Left forelimb (tissue), 1 donor: ENCODE measurements at regions not wholly inside any gene's neighbourhood (a gene's known extent, or its start where the extent isn't known, plus 50 kb on each side); places are given as distances from the start of the nearest gene placed in this dataset.
"Not testable (repeated sequence)": the region's sequence is repeated elsewhere in the genome, so short reads cannot be mapped to it uniquely, and the experiment has no call there.

Experiments used
- DNase-seq: peaks from one replicate; pipeline ENCODE4 v3.0.0-alpha.2; 2018; ENCODE audit warnings: low spot score

DNA sequence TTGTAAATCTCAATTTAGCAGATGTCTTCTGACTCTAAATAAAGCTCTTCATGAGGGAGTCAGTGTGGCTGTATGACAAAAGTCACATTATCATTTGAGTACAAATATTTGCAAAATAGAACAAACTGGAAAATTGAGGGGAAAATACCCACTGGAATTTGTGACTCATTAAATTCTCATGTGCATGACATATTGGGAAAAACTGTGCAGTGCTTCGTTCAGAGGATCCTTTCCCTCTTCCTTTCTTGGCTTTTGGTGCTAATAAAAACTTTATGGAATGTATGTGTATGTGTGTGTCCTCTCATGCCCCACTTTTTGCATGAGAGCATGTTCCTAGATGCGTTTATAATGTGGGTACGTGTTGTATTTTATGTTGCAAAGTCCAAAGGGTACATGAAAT lies 267.8 kb downstream of the KTN1 start:
- no peak for DNase-seq

- DNase-seq = no peak
These were observed 269.0 kb downstream of the KTN1 start for GRCh38 chr14:55848964-55849363.

DNA sequence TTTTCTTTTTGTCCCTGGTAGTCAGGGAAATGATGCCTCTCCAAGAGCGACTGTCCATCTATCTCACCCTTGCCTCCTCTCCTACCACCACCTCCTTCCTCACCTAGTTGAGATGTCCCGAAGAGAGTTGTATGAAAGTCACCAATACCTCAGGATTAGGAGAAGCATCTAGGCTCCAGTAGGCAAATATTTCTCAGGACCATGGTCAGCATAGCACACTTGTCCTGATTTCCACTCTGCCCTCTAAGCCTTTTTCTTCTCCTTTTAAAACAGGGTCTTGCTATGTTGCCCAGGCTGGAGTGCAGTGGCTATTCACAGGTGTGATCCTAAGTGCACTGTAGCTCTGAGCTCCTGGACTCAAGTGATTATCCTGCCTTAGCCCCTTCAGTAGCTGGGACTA lies 268.4 kb upstream of the PELI2 start:
- DNase-seq = no peak

DNA sequence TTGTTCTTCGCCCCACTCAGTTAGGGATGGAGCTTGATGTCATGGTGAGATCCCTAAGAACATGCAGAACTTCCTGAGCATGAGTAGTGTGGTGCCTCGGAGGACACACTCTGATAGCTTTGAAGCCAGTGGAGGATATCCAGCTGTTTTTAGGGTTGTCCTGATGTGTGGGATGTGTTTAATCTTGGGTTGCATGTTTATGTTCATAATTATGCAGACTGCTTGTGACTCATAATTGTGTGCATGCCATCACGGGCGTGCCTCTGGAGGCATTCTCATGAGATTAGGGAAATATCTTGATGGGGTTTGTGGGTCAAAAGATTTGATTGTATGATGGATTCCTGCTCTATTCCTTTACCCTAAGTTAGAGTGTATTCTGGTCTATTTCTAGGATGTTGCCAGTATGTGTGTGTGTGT lies 267.4 kb upstream of the PELI2 start:
- DNase-seq = no peak

GRCh38 chr14:55851301-55851700 lies 266.9 kb upstream of the PELI2 start:
- no peak for DNase-seq

GRCh38 chr14:55851961-55852360 lies 266.2 kb upstream of the PELI2 start:
- DNase-seq = no peak

GRCh38 chr14:55855751-55856150 lies 262.5 kb upstream of the PELI2 start:
- no peak for DNase-seq

DNA sequence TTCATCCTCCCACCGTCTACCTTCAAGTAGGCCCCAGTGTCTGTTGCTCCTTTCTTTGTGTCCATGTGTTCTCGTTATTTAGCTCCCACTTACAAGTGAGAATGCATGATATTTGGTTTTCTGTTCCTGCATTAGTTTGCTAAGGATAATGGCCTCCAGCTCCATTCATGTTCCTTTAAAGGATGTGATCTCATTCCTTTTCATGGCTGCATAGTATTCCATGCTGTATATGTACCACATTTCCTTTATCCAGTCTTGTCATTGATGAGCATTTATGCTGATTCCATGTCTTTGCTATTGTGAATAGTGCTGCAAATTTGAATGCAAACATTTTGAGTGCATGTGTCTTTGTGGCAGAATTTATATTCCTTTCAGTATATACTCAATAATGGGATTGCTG lies 259.6 kb upstream of the PELI2 start:
- DNase-seq = no peak

DNA sequence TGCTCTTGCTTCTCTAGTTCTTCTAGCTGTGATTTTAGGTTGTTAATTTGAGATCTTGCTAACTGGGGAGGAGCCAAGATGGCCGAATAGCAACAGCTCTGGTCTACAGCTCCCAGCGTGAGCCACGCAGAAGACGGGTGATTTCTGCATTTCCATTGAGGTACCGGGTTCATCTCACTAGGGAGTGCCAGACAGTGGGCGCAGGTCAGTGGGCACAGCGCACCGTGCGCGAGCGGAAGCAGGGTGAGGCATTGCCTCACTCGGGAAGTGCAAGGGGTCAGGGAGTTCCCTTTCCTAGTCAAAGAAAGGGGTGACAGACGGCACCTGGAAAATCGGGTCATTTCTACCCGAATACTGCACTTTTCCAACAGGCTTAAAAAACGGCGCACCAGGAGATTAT lies 256.6 kb upstream of the PELI2 start:
- not testable (repeated sequence) for DNase-seq

- no peak for DNase-seq
These were observed 253.1 kb upstream of the PELI2 start for GRCh38 chr14:55864890-55865655.

GRCh38 chr14:55867311-55867710 lies 250.9 kb upstream of the PELI2 start:
- DNase-seq = no peak

DNA sequence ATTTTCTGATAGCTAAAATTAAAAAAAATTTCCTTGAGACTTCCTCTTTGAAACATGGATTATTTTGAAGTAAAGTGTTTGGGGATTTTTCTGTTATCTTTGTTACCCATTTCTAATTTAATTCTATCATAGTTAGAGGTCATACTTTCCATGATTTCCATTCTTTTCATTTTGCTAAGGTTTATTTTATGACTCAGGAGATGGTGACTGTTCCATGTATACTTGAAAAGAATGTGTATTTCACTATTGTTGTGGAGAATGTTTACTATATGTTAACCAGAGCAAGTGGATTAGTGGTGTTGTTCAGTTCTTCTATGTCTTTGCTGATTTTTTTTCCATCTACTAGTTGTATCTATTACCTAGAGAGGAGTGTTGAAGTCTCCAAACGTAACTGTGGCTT lies 250.5 kb upstream of the PELI2 start:
- DNase-seq = no peak

- no peak for DNase-seq
These were observed 248.7 kb upstream of the PELI2 start for GRCh38 chr14:55869397-55870049.

- no peak for DNase-seq
These were observed 245.0 kb upstream of the PELI2 start for GRCh38 chr14:55873169-55873568.

GRCh38 chr14:55874785-55875184 lies 243.4 kb upstream of the PELI2 start:
- DNase-seq = no peak

GRCh38 chr14:55877942-55878341 lies 240.3 kb upstream of the PELI2 start:
- no peak for DNase-seq

DNA sequence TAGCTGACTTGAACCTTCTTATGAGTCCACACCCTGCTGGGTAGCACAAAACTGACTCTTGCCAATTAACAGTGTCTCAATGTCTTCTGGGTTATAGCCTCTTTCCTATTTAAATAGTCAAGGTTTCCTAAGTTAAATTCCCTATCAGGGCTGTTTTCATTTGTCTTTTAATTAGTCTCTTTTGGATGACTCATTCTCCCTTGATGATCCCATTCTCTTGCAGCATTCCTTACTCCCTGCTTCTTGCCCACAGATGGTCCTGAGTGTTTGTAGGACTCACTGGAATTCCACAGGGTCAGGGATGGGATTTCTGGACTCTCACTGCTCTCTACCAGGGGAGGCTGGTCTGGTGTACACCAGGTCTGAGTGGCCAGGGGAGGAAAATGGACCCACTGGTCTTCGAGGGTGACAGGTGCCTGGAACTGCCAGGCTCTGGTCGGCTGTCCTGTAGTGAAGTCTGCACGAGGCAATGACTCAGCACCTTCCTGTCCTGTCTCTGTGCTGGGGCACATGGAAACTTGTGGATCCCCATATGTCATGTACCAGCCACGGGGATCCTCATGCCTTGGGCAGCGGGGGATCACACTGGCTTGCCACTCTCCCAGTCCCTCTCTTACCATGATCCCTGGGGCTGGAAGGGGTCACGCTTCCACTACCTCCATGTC lies 236.5 kb upstream of the PELI2 start:
- DNase-seq = no peak

GRCh38 chr14:55884819-55885218 lies 233.4 kb upstream of the PELI2 start:
- no peak for DNase-seq

GRCh38 chr14:55889124-55889523 lies 229.1 kb upstream of the PELI2 start:
- DNase-seq = no peak

GRCh38 chr14:55891692-55892091 lies 226.5 kb upstream of the PELI2 start:
- no peak for DNase-seq

DNA sequence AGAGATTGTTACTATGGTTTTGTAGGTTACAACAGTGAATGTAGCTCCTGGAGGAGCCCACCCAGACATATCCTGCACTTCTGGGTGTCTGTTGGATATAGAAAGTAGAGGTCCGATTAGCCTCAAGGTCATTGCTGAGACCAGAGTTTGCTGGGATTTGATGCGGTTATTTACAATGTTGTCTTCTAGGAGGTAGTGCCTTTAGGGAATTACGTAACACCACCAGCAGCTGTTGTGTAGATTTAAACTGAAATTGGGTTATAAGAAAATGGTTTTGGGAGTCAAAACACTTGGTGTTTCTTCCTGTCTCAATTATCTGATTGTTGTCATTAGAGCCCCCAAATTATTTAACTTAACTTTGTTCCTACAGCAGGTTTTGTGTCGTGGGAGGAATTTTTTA lies 225.3 kb upstream of the PELI2 start:
- DNase-seq = no peak

DNA sequence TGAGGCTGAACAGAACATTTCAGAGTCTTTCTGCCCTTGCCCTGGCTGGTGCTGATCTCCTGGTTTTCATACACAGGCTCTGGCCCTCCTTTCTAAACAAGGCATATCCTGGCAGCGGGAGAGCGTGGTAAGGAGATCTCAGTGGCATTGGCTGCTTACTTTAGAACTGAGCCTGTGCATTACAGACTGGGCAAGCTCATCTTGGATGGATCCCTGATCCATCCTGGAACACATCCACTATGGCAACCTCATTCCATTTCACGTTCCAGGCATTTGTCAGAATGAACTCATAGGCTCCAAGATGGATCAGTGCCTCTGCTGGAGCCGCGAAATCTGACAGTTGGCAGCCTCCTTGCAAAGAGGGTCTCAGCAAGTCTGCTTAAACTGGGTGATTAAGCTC lies 224.5 kb upstream of the PELI2 start:
- no peak for DNase-seq

GRCh38 chr14:55897031-55897430 lies 221.2 kb upstream of the PELI2 start:
- DNase-seq = no peak
